Ramos (cell line): ENCODE measurements at regions not wholly inside any gene's neighbourhood (a gene's known extent, or its start where the extent isn't known, plus 50 kb on each side); places are given as distances from the start of the nearest gene placed in this dataset.

Source experiments
- in situ Hi-C: fragments of 300-500 bp; cut with MboI; formaldehyde crosslinking; loops from one replicate; pipeline ENCODE4 v1.14.3; 2022; ENCODE audit warnings: low sequenced_read_pairs; ENCODE audit not compliant: unreplicated experiment

GRCh38 chr2:118186110-118186857, 98.0 kb downstream of the INSIG2 start:
- in situ Hi-C loops: no loop called here

- in situ Hi-C loops: no loop called here
Observed at GRCh38 chr2:118185210-118186109, 97.2 kb downstream of the INSIG2 start.

GRCh38 chr2:118183381-118183780, 95.1 kb downstream of the INSIG2 start:
- in situ Hi-C loops: no loop called here

GRCh38 chr2:118179445-118179844, 91.2 kb downstream of the INSIG2 start:
- in situ Hi-C loops: no loop called here

GRCh38 chr2:118177884-118178283, 89.6 kb downstream of the INSIG2 start:
- in situ Hi-C loops: no loop called here

GRCh38 chr2:118177318-118177717, 89.0 kb downstream of the INSIG2 start:
- in situ Hi-C loops: no loop called here

GRCh38 chr2:118176601-118177000, 88.3 kb downstream of the INSIG2 start:
- in situ Hi-C loops: no loop called here

- in situ Hi-C loops: no loop called here
Observed at GRCh38 chr2:118171546-118171945, 83.3 kb downstream of the INSIG2 start.

GRCh38 chr2:118169359-118170005, 81.2 kb downstream of the INSIG2 start:
- in situ Hi-C loops: no loop called here

GRCh38 chr2:118168615-118169014, 80.3 kb downstream of the INSIG2 start:
- in situ Hi-C loops: no loop called here

GRCh38 chr2:118167026-118167425, 78.8 kb downstream of the INSIG2 start:
- in situ Hi-C loops: no loop called here

- in situ Hi-C loops: no loop called here
Observed at GRCh38 chr2:118166242-118166641, 78.0 kb downstream of the INSIG2 start.

GRCh38 chr2:118165595-118165994, 77.3 kb downstream of the INSIG2 start:
- in situ Hi-C loops: no loop called here
